Suprapubic skin (tissue), 4 donors: ENCODE measurements at regions not wholly inside any gene's neighbourhood (a gene's known extent, or its start where the extent isn't known, plus 50 kb on each side); places are given as distances from the start of the nearest gene placed in this dataset.

Source experiments
- DNase-seq, 2 donors: peaks; one replicate each; pipeline ENCODE4 v3.0.0-alpha.2; 2019; ENCODE audit warnings: low spot score in 2 of 2
- H3K27ac ChIP-seq: fragments of 200-600 bp; sonication (generic); one replicate; pipeline ENCODE4 v1.5.1; 2019
- H3K27me3 ChIP-seq: fragments of 200-600 bp; sonication (generic); one replicate; pipeline ENCODE4 v1.5.1; 2019
- H3K36me3 ChIP-seq: fragments of 200-600 bp; sonication (generic); one replicate; pipeline ENCODE4 v1.5.1; 2019
- H3K4me1 ChIP-seq: fragments of 200-600 bp; sonication (generic); one replicate; pipeline ENCODE4 v1.5.1; 2019
- H3K4me3 ChIP-seq: fragments of 200-600 bp; sonication (generic); one replicate; pipeline ENCODE4 v1.5.1; 2019; ENCODE audit warnings: mild to moderate bottlenecking
- H3K9me3 ChIP-seq: fragments of 200-600 bp; sonication (generic); one replicate; pipeline ENCODE4 v1.5.1; 2019
- EP300 ChIP-seq: sonication (generic); formaldehyde crosslinking; IDR thresholded peaks from one replicate; pipeline ENCODE4 v1.6.1; 2017; ENCODE audit warnings: antibody characterized with exemption
- POLR2A ChIP-seq, 2 donors: fragments of 450-650 bp; IDR thresholded peaks; one replicate each; pipeline ENCODE4 v1.6.1; 2017; ENCODE audit warnings: antibody characterized with exemption in 2 of 2, mild to moderate bottlenecking in 2 of 2, moderate library complexity in 2 of 2
- POLR2AphosphoS5 ChIP-seq, 3 donors: sonication (generic); formaldehyde crosslinking; IDR thresholded peaks; one replicate each; pipeline ENCODE4 v1.6.1; 2017; ENCODE audit warnings: antibody characterized with exemption in 3 of 3
- WGBS: methylation state at CpG from one replicate; pipeline ENCODE4 v1.1.5; 2018; 5-methylcytosine and 5-hydroxymethylcytosine counted together
- TF ChIP-seq, protein P1 (sequence below), 2 donors: fragments of 200-600 bp in 1 of 2; fragments of 450-650 bp in 1 of 2; sonication (generic) in 1 of 2; IDR thresholded peaks; one replicate each; pipeline ENCODE4 v1.5.1; 2016 to 2019; ENCODE audit warnings: antibody characterized with exemption in 2 of 2, mild to moderate bottlenecking in 1 of 2, moderate library complexity in 1 of 2

DNA sequence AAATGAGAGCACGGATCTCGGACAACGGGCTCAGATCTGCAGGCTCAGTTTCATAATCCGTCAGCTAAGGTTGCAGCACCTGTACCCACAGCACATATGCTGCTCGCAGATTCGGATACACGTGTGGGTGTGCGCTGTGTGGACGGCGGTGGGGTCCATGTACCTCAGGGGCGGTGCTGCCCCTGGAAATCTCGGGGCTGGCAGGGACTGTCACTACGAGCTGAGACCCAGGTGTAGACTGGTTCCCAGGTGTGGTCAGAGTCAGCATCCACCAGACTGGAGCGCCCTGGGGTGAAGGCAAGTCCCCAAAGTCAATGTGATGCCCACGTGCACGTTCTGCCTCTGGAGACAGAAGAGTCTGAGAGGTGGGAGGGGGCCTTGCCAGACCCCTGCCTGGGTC, 989.3 kb downstream of the BRD1 start:
- WGBS: 86% methylated on average over 15 of the region's 16 CpGs
- H3K4me1 ChIP-seq: no peaks in the 10 kb centered on the region
- no peak for TF ChIP-seq POLR2AphosphoS5 (IDR thresholded peaks at IDR 0.05)
- TF ChIP-seq, protein P1, sequence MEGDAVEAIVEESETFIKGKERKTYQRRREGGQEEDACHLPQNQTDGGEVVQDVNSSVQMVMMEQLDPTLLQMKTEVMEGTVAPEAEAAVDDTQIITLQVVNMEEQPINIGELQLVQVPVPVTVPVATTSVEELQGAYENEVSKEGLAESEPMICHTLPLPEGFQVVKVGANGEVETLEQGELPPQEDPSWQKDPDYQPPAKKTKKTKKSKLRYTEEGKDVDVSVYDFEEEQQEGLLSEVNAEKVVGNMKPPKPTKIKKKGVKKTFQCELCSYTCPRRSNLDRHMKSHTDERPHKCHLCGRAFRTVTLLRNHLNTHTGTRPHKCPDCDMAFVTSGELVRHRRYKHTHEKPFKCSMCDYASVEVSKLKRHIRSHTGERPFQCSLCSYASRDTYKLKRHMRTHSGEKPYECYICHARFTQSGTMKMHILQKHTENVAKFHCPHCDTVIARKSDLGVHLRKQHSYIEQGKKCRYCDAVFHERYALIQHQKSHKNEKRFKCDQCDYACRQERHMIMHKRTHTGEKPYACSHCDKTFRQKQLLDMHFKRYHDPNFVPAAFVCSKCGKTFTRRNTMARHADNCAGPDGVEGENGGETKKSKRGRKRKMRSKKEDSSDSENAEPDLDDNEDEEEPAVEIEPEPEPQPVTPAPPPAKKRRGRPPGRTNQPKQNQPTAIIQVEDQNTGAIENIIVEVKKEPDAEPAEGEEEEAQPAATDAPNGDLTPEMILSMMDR (IDR thresholded peaks at IDR 0.05): no peak
- TF ChIP-seq EP300: no peak
- TF ChIP-seq POLR2A (IDR thresholded peaks at IDR 0.05): no peak
- H3K9me3 ChIP-seq: no peaks in the 10 kb centered on the region
- H3K27me3 ChIP-seq: peaks cover 37% of the 10 kb centered on the region
- peak in 1 of 2 donors; percentile 68 for DNase-seq
- no peaks in the 10 kb centered on the region for H3K36me3 ChIP-seq
- no peak overlapping the region for H3K4me3 ChIP-seq
- H3K27ac ChIP-seq: no peak overlapping the region

DNA sequence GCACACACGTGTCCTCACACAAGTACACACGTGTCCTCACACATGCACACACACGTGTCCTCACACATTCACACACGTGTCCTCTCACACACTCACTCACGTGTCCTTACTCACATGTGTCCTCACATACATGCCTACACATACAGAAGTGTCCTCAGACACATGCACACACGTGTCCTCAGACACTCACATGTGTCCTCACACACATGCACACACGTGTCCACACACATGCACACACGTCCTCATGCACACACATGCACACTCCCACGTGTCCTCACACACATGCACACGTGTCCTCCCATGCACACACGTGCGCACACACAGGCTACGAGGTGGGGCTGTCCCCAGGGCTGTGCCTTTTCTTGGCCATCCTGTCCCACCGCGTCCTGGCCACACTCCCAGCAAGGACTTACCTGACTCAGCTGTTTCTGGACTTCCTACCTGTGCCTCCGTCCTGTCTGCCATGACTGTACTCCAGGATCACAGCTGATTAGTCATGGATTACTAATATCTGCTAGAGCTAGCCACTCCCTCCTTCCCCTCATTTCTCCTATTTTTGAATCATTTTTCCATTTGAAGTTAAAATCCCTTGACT, 990.2 kb downstream of the BRD1 start:
- no peak for TF ChIP-seq EP300
- TF ChIP-seq, protein P1 (IDR thresholded peaks at IDR 0.05): no peak
- no peak for TF ChIP-seq POLR2A (IDR thresholded peaks at IDR 0.05)
- no peak for TF ChIP-seq POLR2AphosphoS5 (IDR thresholded peaks at IDR 0.05)
- H3K9me3 ChIP-seq: peaks cover 5% of the 10 kb centered on the region
- 77% methylated on average over 16 of the region's 16 CpGs for WGBS

DNA sequence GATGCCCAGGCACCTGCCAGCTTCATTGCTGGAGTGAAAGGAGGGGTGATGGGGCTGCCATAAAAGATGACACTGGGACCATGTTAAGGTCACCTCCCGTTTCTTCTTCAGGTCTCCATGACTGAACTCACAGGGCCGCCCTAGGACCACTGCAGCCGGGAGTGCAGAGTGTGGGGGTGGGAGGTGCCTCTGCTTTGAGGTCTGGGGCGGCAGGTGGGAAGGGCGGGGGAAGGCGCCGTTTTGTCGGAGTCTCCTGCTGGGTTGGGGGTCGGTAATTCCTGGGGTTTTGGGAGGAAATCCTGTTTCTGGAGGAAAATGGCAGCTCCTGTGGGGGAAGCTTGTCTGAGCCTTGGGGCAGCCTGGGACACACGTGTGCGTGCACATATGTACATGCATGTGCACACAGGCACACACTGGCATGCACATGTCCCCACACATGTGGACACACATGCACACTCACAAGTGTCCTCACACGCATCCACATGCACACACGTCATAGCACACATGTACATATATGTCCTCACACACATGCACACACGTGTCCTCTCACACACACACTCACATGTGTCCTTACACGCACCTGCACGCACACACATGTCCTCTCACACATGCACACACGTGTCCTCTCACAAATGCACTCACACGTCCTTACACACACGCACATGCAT, 990.9 kb downstream of the BRD1 start:
- no peak for TF ChIP-seq POLR2A (IDR thresholded peaks at IDR 0.05)
- H3K4me3 ChIP-seq: no peak overlapping the region
- H3K27ac ChIP-seq: no peak overlapping the region
- peaks cover 24% of the 10 kb centered on the region for H3K27me3 ChIP-seq
- H3K4me1 ChIP-seq: no peaks in the 10 kb centered on the region
- H3K36me3 ChIP-seq: no peaks in the 10 kb centered on the region
- H3K9me3 ChIP-seq: peaks cover 5% of the 10 kb centered on the region
- WGBS: 84% methylated on average over 19 of the region's 19 CpGs
- no peak for DNase-seq

More for the DNA sequence above, 990.2 kb downstream of the BRD1 start:
- no peak overlapping the region for H3K27ac ChIP-seq
- no peaks in the 10 kb centered on the region for H3K36me3 ChIP-seq
- peaks cover 29% of the 10 kb centered on the region for H3K27me3 ChIP-seq
- peak in 1 of 2 donors; percentile 55 for DNase-seq
- H3K4me3 ChIP-seq: no peak overlapping the region
- no peaks in the 10 kb centered on the region for H3K4me1 ChIP-seq

DNA sequence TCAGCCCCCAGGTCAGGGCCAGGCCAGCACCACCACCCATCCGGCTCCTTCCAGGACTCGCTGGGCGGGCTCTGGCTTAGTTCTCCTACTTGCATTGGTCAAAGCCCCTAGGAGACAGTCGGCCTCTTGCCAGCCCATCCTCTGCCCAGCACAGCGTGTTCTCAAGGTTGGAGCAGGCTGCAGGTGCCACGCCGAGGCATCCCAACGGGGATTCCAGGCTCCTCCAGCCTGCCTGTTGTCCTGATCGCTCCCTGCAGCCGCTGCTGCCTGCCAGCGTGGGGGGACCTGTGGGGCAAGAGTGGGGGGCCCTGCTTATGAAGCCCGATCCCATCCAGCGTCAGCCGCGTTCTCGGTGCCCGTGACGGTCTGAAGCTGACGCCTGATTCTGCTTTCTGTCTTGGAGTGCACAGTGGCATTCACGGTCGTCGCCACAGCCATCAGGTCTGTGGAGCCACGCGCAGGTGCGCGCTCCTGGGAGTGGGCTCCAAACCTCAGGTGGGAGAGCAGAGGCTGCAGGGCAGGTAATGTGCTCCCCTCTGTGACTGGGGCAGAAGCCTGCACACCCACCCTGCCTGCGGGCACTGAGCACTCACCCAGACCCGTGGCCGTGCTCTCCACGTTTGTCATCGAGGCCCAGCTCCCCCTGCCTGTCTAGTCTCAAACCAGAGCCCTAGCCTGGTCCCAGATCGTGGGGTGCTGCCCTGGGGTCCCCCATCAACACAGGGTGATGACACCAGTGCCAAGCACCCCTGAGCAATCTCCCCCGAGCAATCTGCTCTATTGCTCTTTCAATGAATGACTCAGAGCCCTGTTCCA, 991.6 kb downstream of the BRD1 start:
- Histone ChIP-seq H3K9me3 (peaks cover 5% of the 10 kb centered on the region), H3K36me3 (no peaks in the 10 kb centered on the region), H3K27me3 (peaks cover 19% of the 10 kb centered on the region), H3K4me3 (no peak overlapping the region), H3K27ac (no peak overlapping the region), H3K4me1 (no peaks in the 10 kb centered on the region)
- TF ChIP-seq POLR2AphosphoS5 (IDR thresholded peaks at IDR 0.05): no peak
- TF ChIP-seq, protein P1 (IDR thresholded peaks at IDR 0.05): no peak
- no peak for TF ChIP-seq POLR2A (IDR thresholded peaks at IDR 0.05)
- TF ChIP-seq EP300: no peak
- 72% methylated on average over 5 of the region's 33 CpGs for WGBS
- DNase-seq: peak in 1 of 2 donors; percentile 69

DNA sequence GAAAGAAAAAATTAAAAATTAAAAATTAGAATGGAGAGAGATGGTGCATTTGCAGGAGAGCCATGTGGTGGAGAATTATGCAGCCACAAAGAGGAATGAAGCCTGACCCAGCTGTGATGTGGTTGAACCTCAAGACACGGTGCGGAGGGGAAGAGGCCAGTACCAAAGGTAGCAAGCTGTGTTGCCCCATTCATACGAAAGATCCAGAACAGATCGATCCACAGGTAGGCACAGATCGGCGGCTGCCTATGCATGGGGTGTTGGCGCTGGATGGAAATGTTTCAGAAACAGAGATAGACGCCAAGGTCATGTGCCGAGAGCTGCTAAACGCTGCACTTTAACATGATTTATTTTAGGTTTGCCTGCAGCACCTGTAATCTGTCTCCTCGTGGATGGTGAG, 992.3 kb downstream of the BRD1 start:
- no peak overlapping the region for H3K4me3 ChIP-seq
- no peak overlapping the region for H3K27ac ChIP-seq
- peaks cover 5% of the 10 kb centered on the region for H3K9me3 ChIP-seq
- DNase-seq: no peak
- WGBS: 85% methylated on average over 11 of the region's 11 CpGs
- H3K36me3 ChIP-seq: no peaks in the 10 kb centered on the region
- H3K4me1 ChIP-seq: no peaks in the 10 kb centered on the region
- H3K27me3 ChIP-seq: peaks cover 19% of the 10 kb centered on the region
- TF ChIP-seq EP300 (no peak), POLR2AphosphoS5 (IDR thresholded peaks at IDR 0.05) (no peak), POLR2A (IDR thresholded peaks at IDR 0.05) (no peak)
- TF ChIP-seq, protein P1 (IDR thresholded peaks at IDR 0.05): no peak
